ENCODE measurements at regions not wholly inside any gene's neighbourhood (a gene's known extent, or its start where the extent isn't known, plus 50 kb on each side); places are given as distances from the start of the nearest gene placed in this dataset.
A peak's percentile ranks its signal among the peaks of the same experiment; 100 is the strongest.

- ATAC-seq (peak; percentile 75), DNase-seq (ENCODE audit: low spot score) (peak; percentile 46)
Measured at GRCh38 chrX:7789200-7789599, 53.8 kb upstream of the VCX start.

- no peak for DNase-seq (ENCODE audit: low spot score)
- ATAC-seq, result no peak
Measured at GRCh38 chrX:7788334-7788733, 54.6 kb upstream of the VCX start.

- ATAC-seq, result peak; percentile 43
- no peak for DNase-seq (ENCODE audit: low spot score)
Measured at GRCh38 chrX:7787714-7788113, 55.3 kb upstream of the VCX start.

- no peak for ATAC-seq
- DNase-seq (ENCODE audit: low spot score), result no peak
Measured at GRCh38 chrX:7784580-7784979, 58.4 kb upstream of the VCX start.

- ATAC-seq, result peak; percentile 40
- DNase-seq (ENCODE audit: low spot score), result no peak
Measured at GRCh38 chrX:7779644-7780043, 63.3 kb upstream of the VCX start.

GRCh38 chrX:7775987-7776386 is 67.0 kb upstream of the VCX start:
- ATAC-seq, result no peak
- no peak for DNase-seq (ENCODE audit: low spot score)

- ATAC-seq (peak; percentile 98), DNase-seq (ENCODE audit: low spot score) (peak; percentile 42)
Measured at GRCh38 chrX:7771788-7772438, 71.1 kb upstream of the VCX start.

- DNase-seq (ENCODE audit: low spot score) (no peak), ATAC-seq (no peak)
Measured at GRCh38 chrX:7759830-7760229, 83.1 kb upstream of the VCX start.

GRCh38 chrX:7746856-7747255 is 96.1 kb upstream of the VCX start:
- DNase-seq (ENCODE audit: low spot score), result no peak
- ATAC-seq, result no peak

GRCh38 chrX:7730071-7730470 is 112.9 kb upstream of the VCX start:
- no peak for DNase-seq (ENCODE audit: low spot score)
- no peak for ATAC-seq

GRCh38 chrX:7720519-7720918 is 122.5 kb upstream of the VCX start:
- ATAC-seq, result no peak

GRCh38 chrX:7714351-7714750 is 128.6 kb upstream of the VCX start:
- no peak for DNase-seq (ENCODE audit: low spot score)
- no peak for ATAC-seq

More at GRCh38 chrX:7720519-7720918, 122.5 kb upstream of the VCX start:
- DNase-seq (ENCODE audit: low spot score), result no peak

GRCh38 chrX:7711167-7711566 is 131.8 kb upstream of the VCX start:
- no peak for DNase-seq (ENCODE audit: low spot score)
- no peak for ATAC-seq

- ATAC-seq, result no peak
- DNase-seq (ENCODE audit: low spot score), result no peak
Measured at GRCh38 chrX:7709845-7710244, 133.1 kb upstream of the VCX start.

GRCh38 chrX:7706032-7706431 is 136.9 kb upstream of the VCX start:
- ATAC-seq (no peak), DNase-seq (ENCODE audit: low spot score) (no peak)

GRCh38 chrX:7704205-7704604 is 138.8 kb upstream of the VCX start:
- ATAC-seq, result no peak
- no peak for DNase-seq (ENCODE audit: low spot score)

GRCh38 chrX:7698248-7698647 is 144.7 kb upstream of the VCX start:
- DNase-seq (ENCODE audit: low spot score) (no peak), ATAC-seq (no peak)

GRCh38 chrX:7690842-7691241 is 152.1 kb upstream of the VCX start:
- no peak for ATAC-seq

GRCh38 chrX:7689791-7690412 is 153.1 kb upstream of the VCX start:
- ATAC-seq (no peak), DNase-seq (ENCODE audit: low spot score) (no peak)

More at GRCh38 chrX:7690842-7691241, 152.1 kb upstream of the VCX start:
- no peak for DNase-seq (ENCODE audit: low spot score)

GRCh38 chrX:7680181-7680580 is 162.8 kb upstream of the VCX start:
- no peak for ATAC-seq
- no peak for DNase-seq (ENCODE audit: low spot score)

GRCh38 chrX:7654316-7654715 is 188.7 kb upstream of the VCX start:
- ATAC-seq, result no peak
- DNase-seq (ENCODE audit: low spot score), result no peak

GRCh38 chrX:7647831-7648230 is 195.1 kb upstream of the VCX start:
- ATAC-seq (no peak), DNase-seq (ENCODE audit: low spot score) (no peak)

GRCh38 chrX:7641141-7641540 is 201.8 kb upstream of the VCX start:
- DNase-seq (ENCODE audit: low spot score) (no peak), ATAC-seq (no peak)

Data from left lobe of liver (tissue), 2 donors.